HFF-Myc (cell line): ENCODE measurements at regions not wholly inside any gene's neighbourhood (a gene's known extent, or its start where the extent isn't known, plus 50 kb on each side); places are given as distances from the start of the nearest gene placed in this dataset.

Experiments used
- DNase-seq: peaks from one replicate; pipeline ENCODE4 v3.0.0-alpha.2; 2011; ENCODE audit warnings: low read depth; ENCODE audit errors: extremely low read depth
- H3K4me3 ChIP-seq: replicated peaks from 2 replicates; pipeline ENCODE4 v1.5.1; 2011; ENCODE audit warnings: low read depth, mild to moderate bottlenecking, control low read depth, low read length
- CTCF ChIP-seq: IDR thresholded peaks from 2 replicates; pipeline ENCODE4 v1.5.1; 2012; ENCODE audit warnings: mild to moderate bottlenecking, low read depth, low read length, control low read depth; ENCODE audit errors: missing control alignments

- DNase-seq, result no peak
- no peak overlapping the region for H3K4me3 ChIP-seq
- no peak for TF ChIP-seq CTCF
Measured at GRCh38 chr2:51322613-51323012, 290.7 kb upstream of the NRXN1 start.

- no peak for DNase-seq
Measured at GRCh38 chr2:51304311-51304710, 272.4 kb upstream of the NRXN1 start.

GRCh38 chr2:51301381-51301780 lies 269.4 kb upstream of the NRXN1 start:
- no peak for TF ChIP-seq CTCF
- DNase-seq, result no peak
- no peak overlapping the region for H3K4me3 ChIP-seq

More at GRCh38 chr2:51304311-51304710, 272.4 kb upstream of the NRXN1 start:
- TF ChIP-seq CTCF, result no peak
- H3K4me3 ChIP-seq, result no peak overlapping the region

GRCh38 chr2:51299370-51299769 lies 267.4 kb upstream of the NRXN1 start:
- no peak for TF ChIP-seq CTCF
- H3K4me3 ChIP-seq, result no peak overlapping the region
- no peak for DNase-seq

GRCh38 chr2:51297488-51297887 lies 265.6 kb upstream of the NRXN1 start:
- no peak overlapping the region for H3K4me3 ChIP-seq
- no peak for DNase-seq
- TF ChIP-seq CTCF, result no peak

GRCh38 chr2:51293566-51294200 lies 261.8 kb upstream of the NRXN1 start:
- no peak for DNase-seq
- TF ChIP-seq CTCF, result no peak
- H3K4me3 ChIP-seq, result no peak overlapping the region
